Natural killer cell (primary cell): ENCODE measurements at regions not wholly inside any gene's neighbourhood (a gene's known extent, or its start where the extent isn't known, plus 50 kb on each side); places are given as distances from the start of the nearest gene placed in this dataset.

ENCODE experiments used
- ATAC-seq, 3 donors: fragments of 150-1000 bp in 2 of 3; fragments of 200-7000 bp in 1 of 3; cut with Tn5 transposase; 1 replicate in 1 of 3; 2 replicates in 2 of 3; pipeline ENCODE4 v1.10.0; 2021; ENCODE audit warnings: mild to moderate bottlenecking in 2 of 3, moderate library complexity in 2 of 3
- DNase-seq, 2 donors: peaks; one replicate each; pipeline versions ENCODE4 v3.0.0 to v3.0.0-alpha.2; 2013 to 2021; ENCODE audit warnings: mixed read lengths in 1 of 2
- H3K27ac ChIP-seq: one replicate; pipeline ENCODE4 v1.5.1; 2013; ENCODE audit warnings: mild to moderate bottlenecking, low read length
- H3K27me3 ChIP-seq: one replicate; pipeline ENCODE4 v1.6.1; 2013; ENCODE audit warnings: low read length; ENCODE audit not compliant: control insufficient read depth, insufficient read depth
- H3K36me3 ChIP-seq: one replicate; pipeline ENCODE4 v1.6.1; 2013; ENCODE audit warnings: low read length; ENCODE audit not compliant: control insufficient read depth, insufficient read depth
- H3K4me1 ChIP-seq: one replicate; pipeline ENCODE4 v1.6.1; 2013; ENCODE audit warnings: low read length; ENCODE audit not compliant: control insufficient read depth, insufficient read depth
- H3K4me3 ChIP-seq: one replicate; pipeline ENCODE4 v1.5.1; 2013; ENCODE audit warnings: low read length
- H3K9me3 ChIP-seq: one replicate; pipeline ENCODE4 v1.6.1; 2013; ENCODE audit warnings: low read length; ENCODE audit not compliant: control insufficient read depth, insufficient read depth
- H3K27ac Mint-ChIP-seq, 2 donors: one replicate each; pipeline ENCODE4 v1.8.0; 2022; ENCODE audit warnings: mild to moderate bottlenecking in 2 of 2, mixed read lengths in 2 of 2, moderate library complexity in 1 of 2
- H3K27me3 Mint-ChIP-seq, 2 donors: one replicate each; pipeline ENCODE4 v1.8.0; 2022; ENCODE audit warnings: low read depth in 2 of 2, mixed read lengths in 2 of 2
- H3K36me3 Mint-ChIP-seq: one replicate; pipeline ENCODE4 v1.8.0; 2022; ENCODE audit warnings: mixed read lengths
- H3K4me1 Mint-ChIP-seq, 2 donors: one replicate each; pipeline ENCODE4 v1.8.0; 2022; ENCODE audit warnings: mixed read lengths in 2 of 2
- H3K4me3 Mint-ChIP-seq: one replicate; pipeline ENCODE4 v1.8.0; 2022; ENCODE audit warnings: mild to moderate bottlenecking, moderate library complexity, mixed read lengths
- H3K9me3 Mint-ChIP-seq, 2 donors: one replicate each; pipeline ENCODE4 v1.8.0; 2022; ENCODE audit warnings: mixed read lengths in 2 of 2
- whole genome bisulfite sequencing: methylation state at CpG from one replicate; pipeline ENCODE4 v1.1.7; 2013; ENCODE audit warnings: missing lambda C conversion rate; ENCODE audit not compliant: insufficient coverage; 5-methylcytosine and 5-hydroxymethylcytosine counted together
- intact Hi-C: fragments of 100-400 bp; cut with micrococcal nuclease; formaldehyde crosslinking; loops from one replicate; pipeline ENCODE4 v1.14.2; 2022
- TF ChIP-seq, protein P1 (sequence below): fragments of 200-600 bp; IDR thresholded peaks from one replicate; pipeline ENCODE4 v1.8.0; 2022; ENCODE audit warnings: antibody characterized with exemption

DNA sequence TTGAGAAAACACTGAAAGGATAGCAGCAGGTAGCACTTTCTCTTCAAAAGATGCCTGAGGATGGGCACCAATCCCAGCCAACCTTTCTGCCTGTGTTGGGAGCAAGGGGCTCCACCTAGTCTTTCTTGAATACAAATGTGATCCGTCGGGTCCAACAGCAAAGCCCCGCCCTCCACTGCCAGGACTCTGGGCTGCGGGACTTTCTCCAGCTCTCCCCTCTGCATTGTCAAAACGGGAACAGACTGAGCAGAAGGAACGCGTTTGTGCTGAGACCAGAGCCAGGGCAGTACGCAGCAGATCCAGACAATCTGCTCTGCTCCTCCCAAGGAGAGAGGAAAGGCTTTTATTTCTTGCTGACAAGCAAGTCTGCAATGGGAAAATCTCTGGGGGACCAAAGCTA lies 139.7 kb downstream of the SEC61B start:
- H3K36me3 Mint-ChIP-seq, result no peaks in the 10 kb centered on the region
- DNase-seq, result no peak
- Histone ChIP-seq H3K27ac (no peak overlapping the region), H3K9me3 (no peaks in the 10 kb centered on the region), H3K4me3 (no peak overlapping the region), H3K27me3 (no peaks in the 10 kb centered on the region), H3K36me3 (no peaks in the 10 kb centered on the region), H3K4me1 (no peaks in the 10 kb centered on the region)
- no peak overlapping the region for H3K27ac Mint-ChIP-seq
- 16% methylated on average over 8 of the region's 8 CpGs for WGBS
- no peak overlapping the region for H3K4me3 Mint-ChIP-seq
- TF ChIP-seq, protein P1, sequence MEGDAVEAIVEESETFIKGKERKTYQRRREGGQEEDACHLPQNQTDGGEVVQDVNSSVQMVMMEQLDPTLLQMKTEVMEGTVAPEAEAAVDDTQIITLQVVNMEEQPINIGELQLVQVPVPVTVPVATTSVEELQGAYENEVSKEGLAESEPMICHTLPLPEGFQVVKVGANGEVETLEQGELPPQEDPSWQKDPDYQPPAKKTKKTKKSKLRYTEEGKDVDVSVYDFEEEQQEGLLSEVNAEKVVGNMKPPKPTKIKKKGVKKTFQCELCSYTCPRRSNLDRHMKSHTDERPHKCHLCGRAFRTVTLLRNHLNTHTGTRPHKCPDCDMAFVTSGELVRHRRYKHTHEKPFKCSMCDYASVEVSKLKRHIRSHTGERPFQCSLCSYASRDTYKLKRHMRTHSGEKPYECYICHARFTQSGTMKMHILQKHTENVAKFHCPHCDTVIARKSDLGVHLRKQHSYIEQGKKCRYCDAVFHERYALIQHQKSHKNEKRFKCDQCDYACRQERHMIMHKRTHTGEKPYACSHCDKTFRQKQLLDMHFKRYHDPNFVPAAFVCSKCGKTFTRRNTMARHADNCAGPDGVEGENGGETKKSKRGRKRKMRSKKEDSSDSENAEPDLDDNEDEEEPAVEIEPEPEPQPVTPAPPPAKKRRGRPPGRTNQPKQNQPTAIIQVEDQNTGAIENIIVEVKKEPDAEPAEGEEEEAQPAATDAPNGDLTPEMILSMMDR, result no peak
- intact Hi-C loops, result no loop called here
- no peaks in the 10 kb centered on the region for H3K9me3 Mint-ChIP-seq
- no peak for ATAC-seq
- H3K27me3 Mint-ChIP-seq, result peaks cover 25 to 27% of the 10 kb centered on the region in 2 donors
- no peaks in the 10 kb centered on the region for H3K4me1 Mint-ChIP-seq

DNA sequence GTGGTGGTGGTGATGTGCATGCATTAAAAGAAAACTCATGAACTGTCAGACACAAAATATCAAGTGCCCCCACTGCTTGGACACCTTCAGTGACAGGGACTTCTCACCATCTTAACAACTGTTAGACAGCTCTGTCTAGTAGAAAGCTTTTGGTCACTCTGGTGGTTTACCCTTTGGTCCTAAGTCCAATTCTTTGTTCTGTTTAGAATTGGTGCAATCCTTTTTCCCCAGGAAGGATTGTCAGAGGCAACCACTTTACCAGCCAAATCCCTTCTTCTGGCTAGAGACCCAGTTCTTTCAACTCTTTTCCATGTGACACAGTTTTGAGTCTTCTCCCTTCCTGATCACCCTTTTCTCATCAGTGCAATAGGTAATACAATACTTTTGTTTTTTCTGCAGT lies 140.2 kb downstream of the SEC61B start:
- no peak overlapping the region for H3K4me3 Mint-ChIP-seq
- TF ChIP-seq, protein P1, result no peak
- no peaks in the 10 kb centered on the region for H3K4me1 ChIP-seq
- DNase-seq (no peak), ATAC-seq (no peak)
- no peak overlapping the region for H3K27ac Mint-ChIP-seq
- no peak overlapping the region for H3K4me3 ChIP-seq
- H3K36me3 ChIP-seq, result no peaks in the 10 kb centered on the region
- H3K36me3 Mint-ChIP-seq, result no peaks in the 10 kb centered on the region
- H3K4me1 Mint-ChIP-seq, result no peaks in the 10 kb centered on the region
- H3K9me3 Mint-ChIP-seq, result no peaks in the 10 kb centered on the region
- H3K27ac ChIP-seq, result no peak overlapping the region
- no peaks in the 10 kb centered on the region for H3K27me3 ChIP-seq
- no peaks in the 10 kb centered on the region for H3K9me3 ChIP-seq
- intact Hi-C loops, result no loop called here
- peaks cover 28 to 31% of the 10 kb centered on the region in 2 donors for H3K27me3 Mint-ChIP-seq

GRCh38 chr9:99363509-99363908 lies 141.4 kb downstream of the SEC61B start:
- Mint-ChIP-seq H3K27ac (no peak overlapping the region), H3K4me1 (peaks cover 6 to 7% of the 10 kb centered on the region in 2 donors), H3K4me3 (no peak overlapping the region), H3K9me3 (no peaks in the 10 kb centered on the region), H3K27me3 (peaks cover 34 to 39% of the 10 kb centered on the region in 2 donors), H3K36me3 (no peaks in the 10 kb centered on the region)
- H3K27ac ChIP-seq, result no peak overlapping the region
- H3K27me3 ChIP-seq, result no peaks in the 10 kb centered on the region
- no peaks in the 10 kb centered on the region for H3K36me3 ChIP-seq
- 83% methylated on average over 3 of the region's 3 CpGs for WGBS
- H3K4me3 ChIP-seq, result no peak overlapping the region
- no peaks in the 10 kb centered on the region for H3K9me3 ChIP-seq
- no peak for ATAC-seq
- no peak for DNase-seq
- TF ChIP-seq, protein P1, result no peak
- intact Hi-C loops, result no loop called here
- H3K4me1 ChIP-seq, result peaks cover 2% of the 10 kb centered on the region

- Mint-ChIP-seq H3K4me3 (no peak overlapping the region), H3K27me3 (peaks cover 42 to 56% of the 10 kb centered on the region in 2 donors), H3K4me1 (peaks cover 6 to 12% of the 10 kb centered on the region in 2 donors), H3K36me3 (no peaks in the 10 kb centered on the region), H3K9me3 (no peaks in the 10 kb centered on the region), H3K27ac (no peak overlapping the region)
- peaks cover 5% of the 10 kb centered on the region for H3K4me1 ChIP-seq
- TF ChIP-seq, protein P1, result no peak
- no peaks in the 10 kb centered on the region for H3K36me3 ChIP-seq
- no peaks in the 10 kb centered on the region for H3K27me3 ChIP-seq
- H3K4me3 ChIP-seq, result no peak overlapping the region
- ATAC-seq (no peak), DNase-seq (no peak)
- intact Hi-C loops, result no loop called here
- 78% methylated on average over 7 of the region's 7 CpGs for WGBS
- no peaks in the 10 kb centered on the region for H3K9me3 ChIP-seq
- H3K27ac ChIP-seq, result no peak overlapping the region
Measured at GRCh38 chr9:99365233-99365980, 143.3 kb downstream of the SEC61B start.
